Small intestine (tissue), 7 donors: ENCODE measurements at regions not wholly inside any gene's neighbourhood (a gene's known extent, or its start where the extent isn't known, plus 50 kb on each side); places are given as distances from the start of the nearest gene placed in this dataset.

Experiments used
- DNase-seq, 2 donors: peaks; one replicate each; pipeline versions ENCODE4 v3.0.0 to v3.0.0-alpha.2; 2013
- FAIRE-seq: peaks from 2 replicates; lab custom pipeline; 2012; peaks lifted over from hg19 to GRCh38; lab: Jason Lieb, UNC
- H3K27ac ChIP-seq, 3 donors: one replicate each; pipeline ENCODE4 v1.5.1; 2013; ENCODE audit warnings: low read length in 2 of 3, mild to moderate bottlenecking in 2 of 3, control low read depth in 1 of 3, inconsistent platforms in 1 of 3, low read depth in 1 of 3, moderate library complexity in 1 of 3
- H3K27me3 ChIP-seq, 3 donors: one replicate each; pipeline ENCODE4 v1.6.1; 2013; ENCODE audit warnings: low read length in 3 of 3, inconsistent platforms in 1 of 3; ENCODE audit not compliant: control insufficient read depth in 3 of 3, insufficient read depth in 3 of 3
- H3K36me3 ChIP-seq, 3 donors: one replicate each; pipeline ENCODE4 v1.6.1; 2013; ENCODE audit warnings: low read length in 3 of 3, inconsistent platforms in 1 of 3, low read depth in 1 of 3, mild to moderate bottlenecking in 1 of 3, moderate library complexity in 1 of 3; ENCODE audit not compliant: control insufficient read depth in 3 of 3, insufficient read depth in 2 of 3
- H3K4me1 ChIP-seq, 3 donors: one replicate each; pipeline ENCODE4 v1.6.1; 2013; ENCODE audit warnings: low read length in 2 of 3, inconsistent platforms in 1 of 3, low read depth in 1 of 3, mild to moderate bottlenecking in 1 of 3, moderate library complexity in 1 of 3; ENCODE audit not compliant: control insufficient read depth in 3 of 3, insufficient read depth in 2 of 3
- H3K4me3 ChIP-seq, 3 donors: one replicate each; pipeline ENCODE4 v1.5.1; 2013; ENCODE audit warnings: low read length in 3 of 3, control low read depth in 1 of 3, inconsistent platforms in 1 of 3, low read depth in 1 of 3, mild to moderate bottlenecking in 1 of 3, moderate library complexity in 1 of 3
- H3K9me3 ChIP-seq, 2 donors: one replicate each; pipeline ENCODE4 v1.6.1; 2013; ENCODE audit warnings: low read depth in 1 of 2, low read length in 1 of 2; ENCODE audit not compliant: control insufficient read depth in 2 of 2, insufficient read depth in 1 of 2
- WGBS, 3 donors: extraction: QIAGEN DNeasy Blood & Tissue Kit; methylation state at CpG; one replicate each; pipeline ENCODE4 v1.1.7; 2013; 5-methylcytosine and 5-hydroxymethylcytosine counted together
- donor health status: healthy with polysubstance abuse.
- donor health status: control.
- donor health status: control.
- donor health status: Bipolar disorder and iron deficiency.
- donor health status: healthy.

DNA sequence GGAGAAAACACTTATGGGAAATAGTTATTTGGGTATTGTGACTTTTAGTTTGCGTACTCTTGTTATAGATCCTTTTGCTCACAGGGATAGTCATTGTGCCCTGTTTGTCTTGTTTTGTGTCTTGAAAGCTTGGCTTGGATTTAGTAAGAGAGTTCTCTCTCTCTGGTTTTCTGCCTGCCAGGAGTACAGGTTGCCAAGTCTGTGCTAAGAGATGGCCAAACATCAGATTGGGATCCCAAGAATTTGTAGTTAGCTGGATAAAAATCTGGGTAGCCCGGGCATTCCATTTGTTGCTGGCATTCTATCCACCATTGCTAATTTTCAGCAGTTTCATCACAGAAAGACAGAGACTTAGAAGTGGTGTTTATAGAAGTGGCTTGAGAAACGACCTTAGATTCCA is 222.2 kb downstream of the NRIP1 start:
- WGBS, 3 donors = 79 to 84% (median 81%) methylated on average over 3 of the region's 3 CpGs

DNA sequence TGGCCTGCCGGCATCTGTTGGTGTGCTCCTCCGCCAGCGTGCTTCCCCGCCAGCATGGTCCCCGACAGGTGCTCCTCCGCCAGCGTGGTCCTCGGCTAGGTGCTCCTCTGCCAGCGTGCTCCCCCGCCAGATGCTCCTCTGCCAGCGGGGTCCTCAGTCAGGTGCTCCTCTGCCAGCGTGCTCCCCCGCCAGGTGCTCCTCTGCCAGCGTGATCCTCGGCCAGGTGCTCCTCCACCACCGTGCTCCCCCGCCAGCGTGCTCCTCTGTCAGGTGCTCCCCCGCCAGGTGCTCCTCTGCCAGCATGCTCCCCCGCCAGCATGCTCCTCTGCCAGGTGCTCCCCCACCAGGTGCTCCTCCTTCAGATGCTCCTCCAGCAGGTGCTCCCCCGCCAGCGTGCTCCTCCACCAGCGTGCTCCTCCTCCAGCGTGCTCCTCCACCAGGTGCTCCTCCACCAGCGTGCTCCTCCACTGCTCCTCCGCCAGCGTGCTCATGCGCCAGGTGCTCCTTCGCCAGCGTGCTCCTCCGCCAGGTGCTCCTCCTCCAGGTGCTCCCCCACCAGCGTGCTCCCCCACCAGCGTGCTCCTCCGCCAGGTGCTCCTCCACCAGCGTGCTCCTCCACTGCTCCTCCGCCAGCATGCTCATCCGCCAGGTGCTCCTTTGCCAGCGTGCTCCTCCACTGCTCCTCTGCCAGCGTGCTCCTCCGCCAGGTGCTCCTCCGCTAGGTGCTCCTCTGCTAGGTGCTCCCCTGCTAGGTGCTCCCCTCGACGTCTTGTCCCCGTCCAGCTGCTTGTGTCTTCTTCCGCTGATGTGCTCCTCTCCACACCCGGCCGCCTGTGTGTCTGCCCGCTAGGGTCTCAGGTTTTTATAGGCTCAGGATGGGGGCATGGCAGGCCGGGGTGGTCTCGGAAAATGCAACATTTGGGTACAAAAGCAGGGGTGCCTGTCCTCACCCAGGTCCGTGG is 223.0 kb downstream of the NRIP1 start:
- H3K27ac ChIP-seq = peak overlapping the region in 1 of 3 donors; percentile 20
- no peaks in the 10 kb centered on the region for H3K36me3 ChIP-seq
- FAIRE-seq (no peak), DNase-seq (no peak)
- peaks cover 0 to 9% of the 10 kb centered on the region in 2 donors for H3K9me3 ChIP-seq
- no peaks in the 10 kb centered on the region for H3K27me3 ChIP-seq
- WGBS, 3 donors = 96 to 98% (median 98%) methylated on average over 49 to 51 of the region's 51 CpGs
- no peaks in the 10 kb centered on the region for H3K4me1 ChIP-seq
- no peak overlapping the region for H3K4me3 ChIP-seq

More for the DNA sequence above, 222.2 kb downstream of the NRIP1 start:
- peaks cover 0 to 9% of the 10 kb centered on the region in 2 donors for H3K9me3 ChIP-seq
- H3K36me3 ChIP-seq = no peaks in the 10 kb centered on the region
- no peaks in the 10 kb centered on the region for H3K4me1 ChIP-seq
- no peak overlapping the region for H3K27ac ChIP-seq
- H3K4me3 ChIP-seq = no peak overlapping the region
- FAIRE-seq = no peak
- DNase-seq = no peak
- no peaks in the 10 kb centered on the region for H3K27me3 ChIP-seq

DNA sequence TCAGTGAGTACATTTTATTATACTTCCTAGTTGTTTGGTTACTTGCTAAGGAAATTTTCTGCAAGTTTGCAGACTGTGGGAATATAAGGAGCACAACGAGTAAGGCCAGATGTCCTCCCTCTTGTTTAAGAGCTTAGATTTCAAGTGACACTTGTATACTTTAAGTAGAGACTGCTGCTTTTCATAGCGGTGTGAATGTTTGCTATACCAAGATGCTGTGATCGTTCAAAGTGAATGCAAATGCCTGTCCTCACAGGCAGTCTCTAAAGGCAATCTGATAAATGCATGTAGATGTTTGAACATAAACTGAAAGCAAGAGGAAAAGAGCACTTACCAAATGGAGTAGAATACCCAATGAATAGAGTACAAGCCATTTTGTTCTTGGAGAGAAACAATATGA is 226.4 kb downstream of the NRIP1 start:
- no peak for FAIRE-seq
- Histone ChIP-seq H3K27ac (no peak overlapping the region), H3K4me1 (no peaks in the 10 kb centered on the region), H3K9me3 (no peaks in the 10 kb centered on the region), H3K4me3 (no peak overlapping the region), H3K36me3 (no peaks in the 10 kb centered on the region), H3K27me3 (no peaks in the 10 kb centered on the region)
- DNase-seq = peak in 1 of 2 donors; percentile 24
- 51 to 74% (median 67%) methylated on average over 3 of the region's 3 CpGs for WGBS, 3 donors

DNA sequence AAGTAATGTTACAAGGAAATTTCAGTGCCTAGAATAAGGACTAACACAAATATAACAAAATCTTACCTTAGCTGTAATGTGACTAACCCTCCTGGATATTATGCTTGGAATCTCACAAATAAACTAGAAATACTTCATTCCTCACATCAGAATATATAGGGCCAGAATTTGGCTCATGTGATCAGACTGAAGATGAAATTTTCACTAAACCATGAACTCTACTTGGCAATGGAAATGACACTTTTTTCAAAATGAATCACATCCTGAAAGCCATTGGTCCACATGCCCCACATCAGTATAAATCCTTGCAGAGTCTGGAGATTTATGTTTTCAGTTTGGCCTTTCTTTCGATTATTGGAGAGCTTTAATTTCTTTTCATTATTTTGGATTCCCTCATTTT is 227.8 kb downstream of the NRIP1 start:
- H3K27ac ChIP-seq = no peak overlapping the region
- WGBS, 3 donors = 69 to 88% (median 76%) methylated on average over 1 of the region's 1 CpG
- FAIRE-seq (no peak), DNase-seq (no peak)
- no peaks in the 10 kb centered on the region for H3K27me3 ChIP-seq
- H3K36me3 ChIP-seq = no peaks in the 10 kb centered on the region
- H3K9me3 ChIP-seq = no peaks in the 10 kb centered on the region
- no peaks in the 10 kb centered on the region for H3K4me1 ChIP-seq
- H3K4me3 ChIP-seq = no peak overlapping the region

DNA sequence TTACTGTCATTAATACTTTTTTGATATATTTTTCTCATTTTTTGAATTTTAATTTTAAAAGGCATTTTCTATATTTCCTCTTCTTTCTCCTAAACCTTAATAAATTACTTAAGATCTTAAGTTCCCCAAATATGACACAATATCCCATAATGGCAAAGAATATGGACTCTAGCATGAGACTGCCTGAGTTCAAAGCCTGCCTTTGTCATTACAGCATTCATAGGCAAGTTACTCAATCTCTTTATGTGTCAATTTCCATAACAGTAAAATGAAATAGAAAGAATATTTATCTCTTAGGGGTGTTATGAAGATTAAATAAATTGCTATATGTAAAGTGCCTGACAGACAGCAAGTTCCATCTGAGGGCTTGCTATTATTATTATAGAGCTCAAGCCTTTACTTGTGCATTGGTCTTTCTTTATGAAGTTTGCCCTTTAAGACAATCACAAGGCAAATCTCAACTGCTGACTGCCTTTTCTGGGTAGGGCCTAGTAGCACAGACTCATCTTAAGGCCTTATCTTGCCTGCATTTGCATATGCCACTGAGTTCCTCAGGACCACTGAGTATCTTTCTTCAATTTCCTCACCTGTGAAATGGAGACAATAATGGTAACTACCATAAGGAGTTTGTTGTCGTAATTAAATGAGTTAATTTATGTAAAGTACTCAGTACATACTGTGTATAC is 231.0 kb downstream of the NRIP1 start:
- FAIRE-seq (no peak), DNase-seq (no peak)
- Histone ChIP-seq H3K27ac (no peak overlapping the region), H3K9me3 (no peaks in the 10 kb centered on the region), H3K27me3 (no peaks in the 10 kb centered on the region), H3K36me3 (no peaks in the 10 kb centered on the region), H3K4me1 (no peaks in the 10 kb centered on the region), H3K4me3 (no peak overlapping the region)
- 68 to 95% (median 91%) methylated on average over 1 of the region's 1 CpG for WGBS, 3 donors

DNA sequence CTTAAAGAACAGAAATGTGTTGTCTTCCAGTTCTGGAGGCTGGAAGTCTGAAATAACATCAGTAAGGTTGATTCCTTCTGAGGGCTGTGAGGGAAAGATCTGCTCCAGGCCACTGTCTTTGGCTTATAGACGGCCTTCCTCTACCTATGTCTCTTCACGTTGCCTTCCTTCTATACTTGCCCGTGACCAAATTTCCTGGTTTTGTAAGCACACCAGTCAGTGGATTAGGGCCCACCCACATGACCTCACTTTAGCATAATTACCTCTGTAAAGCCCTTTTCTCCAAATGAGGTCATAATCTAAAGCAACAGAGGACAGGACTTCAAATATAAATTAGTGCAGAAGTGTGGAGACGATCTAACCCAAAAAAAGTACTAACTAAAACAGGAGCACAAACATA is 231.6 kb downstream of the NRIP1 start:
- Histone ChIP-seq H3K36me3 (no peaks in the 10 kb centered on the region), H3K4me3 (no peak overlapping the region), H3K27ac (no peak overlapping the region), H3K9me3 (no peaks in the 10 kb centered on the region), H3K4me1 (no peaks in the 10 kb centered on the region), H3K27me3 (no peaks in the 10 kb centered on the region)
- DNase-seq = no peak
- FAIRE-seq = no peak
- WGBS, 3 donors = 92 to 96% (median 96%) methylated on average over 4 of the region's 4 CpGs

DNA sequence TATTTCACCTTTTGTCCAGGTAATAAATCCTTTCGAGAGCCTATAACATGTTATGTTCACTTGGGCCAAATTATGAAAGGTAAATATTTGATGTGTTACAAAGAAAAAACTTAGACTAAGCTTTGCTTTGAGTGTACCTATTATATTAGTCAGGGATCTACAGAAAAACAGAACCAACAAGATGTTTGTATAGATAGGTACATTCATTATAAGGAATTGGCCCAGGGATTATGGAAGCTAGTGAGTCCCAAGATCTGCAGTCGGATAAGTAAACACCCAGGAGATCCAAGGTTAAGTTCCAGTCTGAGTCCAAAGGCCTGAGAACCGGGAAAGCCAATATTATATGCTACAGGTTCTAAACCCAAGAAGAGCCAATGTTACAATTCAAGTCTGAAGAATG is 234.5 kb downstream of the NRIP1 start:
- Histone ChIP-seq H3K4me3 (no peak overlapping the region), H3K4me1 (no peaks in the 10 kb centered on the region), H3K27me3 (no peaks in the 10 kb centered on the region), H3K36me3 (no peaks in the 10 kb centered on the region), H3K9me3 (no peaks in the 10 kb centered on the region), H3K27ac (no peak overlapping the region)
- DNase-seq (no peak), FAIRE-seq (no peak)
- 69 to 84% (median 70%) methylated on average over 3 of the region's 3 CpGs for WGBS, 3 donors

DNA sequence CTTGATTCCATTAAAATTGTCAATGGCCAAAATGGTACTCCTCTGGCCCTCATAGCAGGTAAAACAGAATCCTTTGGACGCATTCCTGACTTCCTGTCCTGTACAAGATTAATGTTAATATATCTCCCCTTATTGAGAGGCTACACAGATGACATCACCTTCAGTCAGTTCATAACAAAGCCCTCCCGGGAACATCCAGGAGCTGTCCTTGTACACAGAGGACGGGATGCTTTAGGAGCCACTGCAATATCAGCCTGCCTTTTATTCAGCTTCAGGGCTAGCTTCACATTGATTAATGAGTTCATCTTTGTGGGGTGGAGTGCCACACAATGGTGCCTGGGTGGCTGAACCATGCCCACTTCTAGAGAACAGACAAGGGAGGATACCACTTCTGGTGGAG is 235.1 kb downstream of the NRIP1 start:
- no peaks in the 10 kb centered on the region for H3K9me3 ChIP-seq
- DNase-seq = no peak
- WGBS, 3 donors = 93 to 98% (median 95%) methylated on average over 3 of the region's 3 CpGs

More for the DNA sequence above, 235.1 kb downstream of the NRIP1 start:
- Histone ChIP-seq H3K4me1 (no peaks in the 10 kb centered on the region), H3K4me3 (no peak overlapping the region), H3K27me3 (no peaks in the 10 kb centered on the region), H3K36me3 (no peaks in the 10 kb centered on the region), H3K27ac (no peak overlapping the region)
- FAIRE-seq = no peak
